RWPE1 (cell line): ENCODE measurements at regions not wholly inside any gene's neighbourhood (a gene's known extent, or its start where the extent isn't known, plus 50 kb on each side); places are given as distances from the start of the nearest gene placed in this dataset.
A peak's percentile ranks its signal among the peaks of the same experiment; 100 is the strongest.

Experiments
- CTCF ChIA-PET: fragments of 350-600 bp; sonication (Branson Sonifier 250); formaldehyde crosslinking; extraction: SDS; loops from one replicate; lab custom pipeline; 2021; lab: Yijun Ruan, JAX
- POLR2A ChIA-PET: fragments of 400-600 bp; formaldehyde crosslinking; extraction: SDS; loops from one replicate; lab custom pipeline; 2020; ENCODE audit warnings: antibody characterized with exemption; ENCODE audit not compliant: low non-redundant PET; lab: Yijun Ruan, JAX
- DNase-seq: peaks from one replicate; pipeline ENCODE4 v3.0.0; 2012; ENCODE audit warnings: low spot score
- H3K27ac ChIP-seq: fragments of 450-650 bp; 2 replicates; pipeline ENCODE4 v1.5.1; 2017
- TF ChIP-seq, protein P1 (sequence below): fragments of 450-650 bp; conservative IDR thresholded peaks from 2 replicates; pipeline ENCODE4 v1.5.1; 2017; ENCODE audit warnings: low read depth, mild to moderate bottlenecking

DNA sequence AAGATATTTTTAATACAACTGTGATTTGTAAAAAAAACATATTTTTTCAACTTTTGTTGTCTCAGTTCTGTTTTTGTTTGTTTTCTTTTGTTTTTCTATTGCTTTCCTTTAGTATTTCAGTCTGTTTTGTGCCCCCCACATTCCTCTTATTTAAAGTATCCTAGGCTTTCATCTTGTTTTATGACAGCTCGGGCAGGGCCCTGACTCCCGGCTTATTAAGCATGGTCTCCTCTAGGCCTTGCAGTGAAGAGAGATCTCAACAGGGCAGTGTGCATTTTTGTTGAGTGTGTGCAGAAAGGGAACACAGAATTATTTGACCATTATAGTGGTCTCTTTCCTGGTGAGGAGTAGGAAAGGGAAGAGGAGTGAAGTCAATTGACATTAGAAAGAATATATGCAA lies 110.2 kb upstream of the SLC38A4 start:
- no peak for DNase-seq
- ChIA-PET POLR2A (no interaction called here), CTCF (no interaction called here)

DNA sequence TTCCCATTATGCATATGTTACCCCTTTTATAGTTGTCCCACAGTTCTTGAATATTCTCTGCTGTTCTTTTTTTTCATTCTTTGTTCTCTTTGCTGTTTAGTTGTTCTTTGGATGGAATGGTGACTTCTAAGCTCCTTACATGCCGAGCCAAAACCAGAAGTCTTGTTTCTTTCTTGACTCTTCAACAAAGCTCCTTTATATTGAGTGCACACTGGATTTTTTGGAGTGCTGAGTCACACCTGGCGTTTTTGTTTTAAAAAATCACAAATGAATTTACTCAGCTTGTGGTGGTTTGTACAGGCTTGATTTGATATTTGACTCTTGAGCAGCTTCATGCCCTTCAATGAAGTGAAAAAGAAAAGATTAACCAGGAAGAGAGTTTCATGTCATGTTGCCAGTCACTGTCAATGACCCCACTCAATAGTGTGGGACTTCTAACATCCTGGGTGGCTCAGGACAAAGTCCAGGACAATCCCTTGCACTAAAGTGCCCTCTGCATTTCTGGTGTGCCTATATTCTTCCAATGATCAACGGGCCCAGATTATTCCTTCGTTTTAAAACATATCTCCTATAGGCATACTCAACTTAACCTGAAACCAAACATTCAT lies 112.4 kb upstream of the SLC38A4 start:
- ChIA-PET POLR2A (no interaction called here), CTCF (interaction anchor here (0.7 to 0.8 kb wide), 2 partner anchors 428 to 752 kb away, joined by 3 to 4 read pairs; no protein-coding TSS in a partner anchor)
- DNase-seq = no peak
- H3K27ac ChIP-seq = no peak overlapping the region
- TF ChIP-seq, protein P1, sequence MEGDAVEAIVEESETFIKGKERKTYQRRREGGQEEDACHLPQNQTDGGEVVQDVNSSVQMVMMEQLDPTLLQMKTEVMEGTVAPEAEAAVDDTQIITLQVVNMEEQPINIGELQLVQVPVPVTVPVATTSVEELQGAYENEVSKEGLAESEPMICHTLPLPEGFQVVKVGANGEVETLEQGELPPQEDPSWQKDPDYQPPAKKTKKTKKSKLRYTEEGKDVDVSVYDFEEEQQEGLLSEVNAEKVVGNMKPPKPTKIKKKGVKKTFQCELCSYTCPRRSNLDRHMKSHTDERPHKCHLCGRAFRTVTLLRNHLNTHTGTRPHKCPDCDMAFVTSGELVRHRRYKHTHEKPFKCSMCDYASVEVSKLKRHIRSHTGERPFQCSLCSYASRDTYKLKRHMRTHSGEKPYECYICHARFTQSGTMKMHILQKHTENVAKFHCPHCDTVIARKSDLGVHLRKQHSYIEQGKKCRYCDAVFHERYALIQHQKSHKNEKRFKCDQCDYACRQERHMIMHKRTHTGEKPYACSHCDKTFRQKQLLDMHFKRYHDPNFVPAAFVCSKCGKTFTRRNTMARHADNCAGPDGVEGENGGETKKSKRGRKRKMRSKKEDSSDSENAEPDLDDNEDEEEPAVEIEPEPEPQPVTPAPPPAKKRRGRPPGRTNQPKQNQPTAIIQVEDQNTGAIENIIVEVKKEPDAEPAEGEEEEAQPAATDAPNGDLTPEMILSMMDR = no peak

More for the DNA sequence above, 110.2 kb upstream of the SLC38A4 start:
- TF ChIP-seq, protein P1 = no peak
- H3K27ac ChIP-seq = no peak overlapping the region

DNA sequence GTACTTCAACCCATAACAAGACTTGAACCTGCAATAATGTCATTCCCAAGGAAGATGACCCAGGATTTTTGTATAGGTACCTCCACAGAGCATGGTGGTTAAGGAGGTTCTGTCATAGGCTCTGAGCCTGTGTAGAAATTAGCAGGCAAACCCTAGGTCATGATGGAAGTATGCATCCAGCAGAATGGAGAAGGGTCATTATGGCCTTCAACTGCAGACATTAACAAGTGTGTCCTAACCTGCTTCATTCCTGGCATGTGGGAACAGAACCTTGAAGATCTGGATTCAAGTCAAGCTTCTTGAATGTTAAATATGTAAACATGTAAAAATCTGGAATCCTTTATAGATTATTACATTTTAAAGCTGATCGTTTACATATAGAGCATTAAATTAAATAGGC lies 116.2 kb upstream of the SLC38A4 start:
- H3K27ac ChIP-seq = no peak overlapping the region
- ChIA-PET CTCF (interaction anchor here (0.6 to 1.4 kb wide), 5 partner anchors 10 to 79 kb away, joined by 3 to 5 read pairs (median 4); no protein-coding TSS in a partner anchor), POLR2A (interaction anchor here (0.8 kb wide), 1 partner anchor 266 kb away, joined by 3 read pairs; no protein-coding TSS in a partner anchor)
- DNase-seq = no peak
- TF ChIP-seq, protein P1 = no peak

DNA sequence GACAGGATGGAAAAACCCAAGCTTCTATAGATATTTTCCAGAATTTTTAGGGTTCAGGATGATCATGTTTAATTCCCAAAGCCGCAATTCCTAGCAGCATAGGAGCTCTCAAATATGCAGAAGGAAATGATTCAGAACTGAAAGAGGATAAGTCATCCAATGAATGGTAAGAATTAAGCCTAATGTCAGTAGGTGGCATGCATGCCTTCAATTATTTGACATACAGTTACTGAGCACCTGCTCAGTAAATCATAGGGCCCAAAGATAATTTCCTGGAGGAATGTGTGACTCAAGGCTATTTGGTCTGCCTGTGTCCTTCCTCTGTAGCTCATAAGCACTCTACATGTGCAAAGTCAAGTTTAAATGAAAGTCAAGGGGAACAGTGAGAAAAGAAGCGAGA lies 116.8 kb upstream of the SLC38A4 start:
- peak; percentile 59 for DNase-seq
- POLR2A ChIA-PET = interaction anchor here (0.6 to 0.8 kb wide), 2 partner anchors 266 to 408 kb away, joined by 3 read pairs; no protein-coding TSS in a partner anchor
- CTCF ChIA-PET = interaction anchor here (0.5 to 1.4 kb wide), 7 partner anchors 9 to 801 kb away, joined by 3 to 5 read pairs (median 4); no protein-coding TSS in a partner anchor
- H3K27ac ChIP-seq = no peak overlapping the region
- TF ChIP-seq, protein P1 = no peak

DNA sequence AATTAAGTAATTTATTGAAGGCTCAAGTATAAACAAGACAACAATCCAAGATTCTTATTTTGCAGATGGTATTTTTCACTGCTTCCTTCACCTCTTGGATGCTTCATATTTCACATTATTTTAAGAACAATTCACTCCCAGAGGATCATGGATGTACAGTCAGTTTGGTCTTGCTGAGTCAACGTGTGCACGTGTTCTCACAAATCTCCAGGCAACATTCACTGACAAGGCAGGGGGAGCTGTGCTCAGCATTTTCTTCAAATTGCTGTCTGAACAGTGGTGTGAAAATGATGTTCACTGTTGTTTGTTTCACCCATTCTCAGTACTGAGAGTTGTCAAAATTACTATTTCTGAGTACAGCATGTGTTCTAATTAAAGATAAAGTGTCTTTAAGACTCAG lies 118.3 kb upstream of the SLC38A4 start:
- DNase-seq = peak; percentile 34
- no peak overlapping the region for H3K27ac ChIP-seq
- CTCF ChIA-PET = no interaction called here
- POLR2A ChIA-PET = no interaction called here
- TF ChIP-seq, protein P1 = no peak

DNA sequence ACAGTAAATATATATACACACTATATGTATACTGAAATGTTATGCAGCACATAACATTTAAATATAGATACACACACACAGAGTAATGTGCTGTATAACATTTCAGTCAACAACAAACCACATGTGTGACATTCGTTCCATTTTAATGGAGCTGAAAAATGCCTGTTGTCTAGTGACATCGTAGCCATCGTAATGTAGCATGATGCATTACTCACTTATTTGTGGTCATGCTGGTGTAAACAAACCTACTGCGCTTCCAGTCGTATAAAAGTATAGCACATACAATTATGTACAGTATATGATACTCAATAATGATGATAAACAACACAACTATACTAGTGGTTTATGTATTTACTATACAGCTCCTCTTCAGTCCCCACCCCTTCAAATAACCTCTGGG lies 119.0 kb upstream of the SLC38A4 start:
- CTCF ChIA-PET = interaction anchor here (0.6 kb wide), 1 partner anchor 76 kb away, joined by 5 read pairs; no protein-coding TSS in a partner anchor
- TF ChIP-seq, protein P1 = no peak
- H3K27ac ChIP-seq = no peak overlapping the region
- DNase-seq = no peak
- POLR2A ChIA-PET = no interaction called here
